ENCODE measurements at regions not wholly inside any gene's neighbourhood (a gene's known extent, or its start where the extent isn't known, plus 50 kb on each side); places are given as distances from the start of the nearest gene placed in this dataset.

- Histone ChIP-seq H3K4me3 (no peak overlapping the region), H3K36me3 (no peaks in the 10 kb centered on the region), H3K4me1 (no peaks in the 10 kb centered on the region), H3K9me3 (no peaks in the 10 kb centered on the region), H3K27me3 (no peaks in the 10 kb centered on the region), H3K27ac (no peak overlapping the region)
- DNase-seq (ENCODE audit: low spot score in 2 of 2): no peak
- TF ChIP-seq CTCF (IDR thresholded peaks at IDR 0.05): no peak
- TF ChIP-seq POLR2AphosphoS5 (IDR thresholded peaks at IDR 0.05): no peak
- TF ChIP-seq EP300 (IDR thresholded peaks at IDR 0.05): no peak
- TF ChIP-seq POLR2A (IDR thresholded peaks at IDR 0.05): no peak
- 65% methylated on average over 5 of the region's 5 CpGs for WGBS
Measured at GRCh38 chr4:121564840-121565375, 131.9 kb downstream of the ANXA5 start.

GRCh38 chr4:121562811-121563210 lies 134.0 kb downstream of the ANXA5 start:
- DNase-seq (ENCODE audit: low spot score in 2 of 2): no peak
- Histone ChIP-seq H3K4me3 (no peak overlapping the region), H3K27ac (no peak overlapping the region), H3K4me1 (no peaks in the 10 kb centered on the region), H3K9me3 (no peaks in the 10 kb centered on the region), H3K36me3 (no peaks in the 10 kb centered on the region), H3K27me3 (no peaks in the 10 kb centered on the region)
- WGBS: 81% methylated on average over 2 of the region's 2 CpGs
- TF ChIP-seq EP300 (IDR thresholded peaks at IDR 0.05) (no peak), POLR2AphosphoS5 (IDR thresholded peaks at IDR 0.05) (no peak)

GRCh38 chr4:121555315-121556107 lies 141.3 kb downstream of the ANXA5 start:
- Histone ChIP-seq H3K9me3 (no peaks in the 10 kb centered on the region), H3K4me3 (no peak overlapping the region), H3K4me1 (no peaks in the 10 kb centered on the region), H3K36me3 (no peaks in the 10 kb centered on the region), H3K27me3 (no peaks in the 10 kb centered on the region), H3K27ac (no peak overlapping the region)
- no peak for DNase-seq (ENCODE audit: low spot score in 2 of 2)
- TF ChIP-seq POLR2A (IDR thresholded peaks at IDR 0.05): no peak
- TF ChIP-seq CTCF (IDR thresholded peaks at IDR 0.05): no peak
- no peak for TF ChIP-seq POLR2AphosphoS5 (IDR thresholded peaks at IDR 0.05)
- WGBS: 59% methylated on average over 4 of the region's 4 CpGs

- H3K4me3 ChIP-seq: no peak overlapping the region
- no peak overlapping the region for H3K27ac ChIP-seq
- H3K36me3 ChIP-seq: no peaks in the 10 kb centered on the region
- H3K4me1 ChIP-seq: no peaks in the 10 kb centered on the region
- H3K27me3 ChIP-seq: no peaks in the 10 kb centered on the region
- no peaks in the 10 kb centered on the region for H3K9me3 ChIP-seq
- no peak for TF ChIP-seq EP300 (IDR thresholded peaks at IDR 0.05)
- TF ChIP-seq POLR2A (IDR thresholded peaks at IDR 0.05): no peak
- no peak for TF ChIP-seq POLR2AphosphoS5 (IDR thresholded peaks at IDR 0.05)
- TF ChIP-seq CTCF (IDR thresholded peaks at IDR 0.05): no peak
- 58% methylated on average over 4 of the region's 4 CpGs for WGBS
- DNase-seq (ENCODE audit: low spot score in 2 of 2): no peak
Measured at GRCh38 chr4:121554382-121554781, 142.4 kb downstream of the ANXA5 start.

- no peak overlapping the region for H3K4me3 ChIP-seq
- DNase-seq (ENCODE audit: low spot score in 2 of 2): no peak
- H3K9me3 ChIP-seq: no peaks in the 10 kb centered on the region
- no peaks in the 10 kb centered on the region for H3K27me3 ChIP-seq
- H3K4me1 ChIP-seq: no peaks in the 10 kb centered on the region
- no peak overlapping the region for H3K27ac ChIP-seq
- TF ChIP-seq CTCF (IDR thresholded peaks at IDR 0.05): no peak
- no peak for TF ChIP-seq POLR2A (IDR thresholded peaks at IDR 0.05)
- no peak for TF ChIP-seq EP300 (IDR thresholded peaks at IDR 0.05)
- no peak for TF ChIP-seq POLR2AphosphoS5 (IDR thresholded peaks at IDR 0.05)
- 79% methylated on average over 1 of the region's 1 CpG for WGBS
- no peaks in the 10 kb centered on the region for H3K36me3 ChIP-seq
Measured at GRCh38 chr4:121551881-121552280, 144.9 kb downstream of the ANXA5 start.

Measured in suprapubic skin (tissue), 4 donors.